GM12872 (cell line): ENCODE measurements at regions not wholly inside any gene's neighbourhood (a gene's known extent, or its start where the extent isn't known, plus 50 kb on each side); places are given as distances from the start of the nearest gene placed in this dataset.

Experiments
- CTCF ChIP-seq: IDR thresholded peaks from 3 replicates; pipeline ENCODE4 v1.5.1; 2011; ENCODE audit warnings: low read depth, mild to moderate bottlenecking, low read length, moderate library complexity; ENCODE audit not compliant: insufficient read depth

GRCh38 chr3:118406562-118406961 lies 628.1 kb downstream of the IGSF11 start:
- TF ChIP-seq CTCF = no peak

GRCh38 chr3:118408431-118408830 lies 626.2 kb downstream of the IGSF11 start:
- no peak for TF ChIP-seq CTCF

GRCh38 chr3:118412503-118412902 lies 622.1 kb downstream of the IGSF11 start:
- no peak for TF ChIP-seq CTCF

- TF ChIP-seq CTCF = no peak
Observed at GRCh38 chr3:118425272-118425837, 609.3 kb downstream of the IGSF11 start.

GRCh38 chr3:118433825-118434224 lies 600.8 kb downstream of the IGSF11 start:
- no peak for TF ChIP-seq CTCF

GRCh38 chr3:118435851-118436350 lies 598.7 kb downstream of the IGSF11 start:
- no peak for TF ChIP-seq CTCF

- no peak for TF ChIP-seq CTCF
Observed at GRCh38 chr3:118436697-118437262, 597.9 kb downstream of the IGSF11 start.
